ENCODE measurements at regions not wholly inside any gene's neighbourhood (a gene's known extent, or its start where the extent isn't known, plus 50 kb on each side); places are given as distances from the start of the nearest gene placed in this dataset.

- DNase-seq (peak; percentile 11), ATAC-seq (ENCODE audit: low read depth) (no peak)
- Mint-ChIP-seq H3K27me3 (peaks cover 35% of the 10 kb centered on the region), H3K27ac (no peak overlapping the region), H3K9me3 (no peaks in the 10 kb centered on the region), H3K36me3 (no peaks in the 10 kb centered on the region), H3K4me1 (peaks cover 15% of the 10 kb centered on the region), H3K4me3 (no peak overlapping the region)
- POLR2A ChIA-PET, result no interaction called here
Measured at GRCh38 chr3:127479449-127479848, 111.1 kb downstream of the TPRA1 start.

- POLR2A ChIA-PET, result no interaction called here
- Mint-ChIP-seq H3K9me3 (no peaks in the 10 kb centered on the region), H3K36me3 (no peaks in the 10 kb centered on the region), H3K4me1 (peaks cover 11% of the 10 kb centered on the region), H3K27me3 (peaks cover 37% of the 10 kb centered on the region), H3K27ac (no peak overlapping the region), H3K4me3 (no peak overlapping the region)
- peak; percentile 6 for DNase-seq
- no peak for ATAC-seq (ENCODE audit: low read depth)
Measured at GRCh38 chr3:127478922-127479321, 111.6 kb downstream of the TPRA1 start.

GRCh38 chr3:127477396-127477795, 113.1 kb downstream of the TPRA1 start:
- Mint-ChIP-seq H3K27me3 (peaks cover 29% of the 10 kb centered on the region), H3K36me3 (no peaks in the 10 kb centered on the region), H3K27ac (no peak overlapping the region), H3K9me3 (no peaks in the 10 kb centered on the region), H3K4me1 (no peaks in the 10 kb centered on the region), H3K4me3 (no peak overlapping the region)
- ATAC-seq (ENCODE audit: low read depth) (no peak), DNase-seq (no peak)
- POLR2A ChIA-PET, result no interaction called here

GRCh38 chr3:127476936-127477335, 113.6 kb downstream of the TPRA1 start:
- ATAC-seq (ENCODE audit: low read depth) (no peak), DNase-seq (no peak)
- Mint-ChIP-seq H3K4me3 (no peak overlapping the region), H3K9me3 (no peaks in the 10 kb centered on the region), H3K27ac (no peak overlapping the region), H3K27me3 (peaks cover 28% of the 10 kb centered on the region), H3K36me3 (no peaks in the 10 kb centered on the region), H3K4me1 (no peaks in the 10 kb centered on the region)
- POLR2A ChIA-PET, result no interaction called here

- POLR2A ChIA-PET, result no interaction called here
Measured at GRCh38 chr3:127475975-127476705, 114.4 kb downstream of the TPRA1 start.

GRCh38 chr3:127475391-127475790, 115.1 kb downstream of the TPRA1 start:
- no peak for DNase-seq
- Mint-ChIP-seq H3K4me1 (no peaks in the 10 kb centered on the region), H3K4me3 (no peak overlapping the region), H3K9me3 (no peaks in the 10 kb centered on the region), H3K36me3 (no peaks in the 10 kb centered on the region), H3K27ac (no peak overlapping the region), H3K27me3 (peaks cover 24% of the 10 kb centered on the region)
- ATAC-seq (ENCODE audit: low read depth), result no peak
- POLR2A ChIA-PET, result no interaction called here

More at GRCh38 chr3:127475975-127476705, 114.4 kb downstream of the TPRA1 start:
- Mint-ChIP-seq H3K36me3 (no peaks in the 10 kb centered on the region), H3K4me1 (no peaks in the 10 kb centered on the region), H3K27me3 (peaks cover 21% of the 10 kb centered on the region), H3K4me3 (no peak overlapping the region), H3K9me3 (no peaks in the 10 kb centered on the region), H3K27ac (no peak overlapping the region)
- ATAC-seq (ENCODE audit: low read depth) (no peak), DNase-seq (no peak)

GRCh38 chr3:127473244-127474024, 117.1 kb downstream of the TPRA1 start:
- Mint-ChIP-seq H3K9me3 (no peaks in the 10 kb centered on the region), H3K27ac (no peak overlapping the region), H3K4me3 (no peak overlapping the region), H3K36me3 (no peaks in the 10 kb centered on the region), H3K4me1 (no peaks in the 10 kb centered on the region), H3K27me3 (peaks cover 12% of the 10 kb centered on the region)
- DNase-seq (no peak), ATAC-seq (ENCODE audit: low read depth) (no peak)
- POLR2A ChIA-PET, result no interaction called here

- Mint-ChIP-seq H3K27ac (no peak overlapping the region), H3K9me3 (peaks cover 5% of the 10 kb centered on the region), H3K4me1 (peaks cover 1% of the 10 kb centered on the region), H3K27me3 (peaks cover 14% of the 10 kb centered on the region), H3K4me3 (no peak overlapping the region), H3K36me3 (no peaks in the 10 kb centered on the region)
- POLR2A ChIA-PET, result no interaction called here
- DNase-seq (no peak), ATAC-seq (ENCODE audit: low read depth) (no peak)
Measured at GRCh38 chr3:127472506-127472905, 118.0 kb downstream of the TPRA1 start.

GRCh38 chr3:127471142-127471541, 119.4 kb downstream of the TPRA1 start:
- H3K36me3 Mint-ChIP-seq, result no peaks in the 10 kb centered on the region
- H3K27me3 Mint-ChIP-seq, result peaks cover 6% of the 10 kb centered on the region
- no peak overlapping the region for H3K4me3 Mint-ChIP-seq
- DNase-seq (no peak), ATAC-seq (ENCODE audit: low read depth) (no peak)
- H3K4me1 Mint-ChIP-seq, result peaks cover 4% of the 10 kb centered on the region
- peaks cover 5% of the 10 kb centered on the region for H3K9me3 Mint-ChIP-seq
- POLR2A ChIA-PET, result no interaction called here
- no peak overlapping the region for H3K27ac Mint-ChIP-seq

- POLR2A ChIA-PET, result no interaction called here
- no peak for DNase-seq
- Mint-ChIP-seq H3K4me1 (peaks cover 4% of the 10 kb centered on the region), H3K36me3 (no peaks in the 10 kb centered on the region), H3K27me3 (peaks cover 6% of the 10 kb centered on the region), H3K4me3 (no peak overlapping the region), H3K27ac (no peak overlapping the region), H3K9me3 (peaks cover 5% of the 10 kb centered on the region)
- ATAC-seq (ENCODE audit: low read depth), result no peak
Measured at GRCh38 chr3:127469760-127470159, 120.8 kb downstream of the TPRA1 start.

- ATAC-seq (ENCODE audit: low read depth), result no peak
- H3K36me3 Mint-ChIP-seq, result no peaks in the 10 kb centered on the region
- no peak for DNase-seq
- H3K9me3 Mint-ChIP-seq, result peaks cover 5% of the 10 kb centered on the region
- peaks cover 4% of the 10 kb centered on the region for H3K27me3 Mint-ChIP-seq
- peaks cover 4% of the 10 kb centered on the region for H3K4me1 Mint-ChIP-seq
- no peak overlapping the region for H3K4me3 Mint-ChIP-seq
- POLR2A ChIA-PET, result no interaction called here
- no peak overlapping the region for H3K27ac Mint-ChIP-seq
Measured at GRCh38 chr3:127467391-127467790, 123.1 kb downstream of the TPRA1 start.

- ATAC-seq (ENCODE audit: low read depth) (no peak), DNase-seq (no peak)
- Mint-ChIP-seq H3K27me3 (peaks cover 1% of the 10 kb centered on the region), H3K4me3 (no peak overlapping the region), H3K36me3 (no peaks in the 10 kb centered on the region), H3K27ac (no peak overlapping the region), H3K9me3 (peaks cover 5% of the 10 kb centered on the region), H3K4me1 (peaks cover 4% of the 10 kb centered on the region)
- POLR2A ChIA-PET, result no interaction called here
Measured at GRCh38 chr3:127464642-127465041, 125.9 kb downstream of the TPRA1 start.

- H3K27ac Mint-ChIP-seq, result no peak overlapping the region
- DNase-seq (no peak), ATAC-seq (ENCODE audit: low read depth) (no peak)
- no peaks in the 10 kb centered on the region for H3K36me3 Mint-ChIP-seq
- no peaks in the 10 kb centered on the region for H3K9me3 Mint-ChIP-seq
- POLR2A ChIA-PET, result no interaction called here
- H3K27me3 Mint-ChIP-seq, result peaks cover 25% of the 10 kb centered on the region
- H3K4me3 Mint-ChIP-seq, result no peak overlapping the region
- H3K4me1 Mint-ChIP-seq, result peaks cover under 1% of the 10 kb centered on the region
Measured at GRCh38 chr3:127462111-127462655, 128.3 kb downstream of the TPRA1 start.

All from activated naive CD8-positive, alpha-beta T cell treated with anti-CD3 and anti-CD28 coated beads, Interleukin-2, amount 10 ng/mL, durations not matched to agents 7 days and 5 days (primary cell).